ENCODE measurements at regions not wholly inside any gene's neighbourhood (a gene's known extent, or its start where the extent isn't known, plus 50 kb on each side); places are given as distances from the start of the nearest gene placed in this dataset.
"Not testable (repeated sequence)": the region's sequence is repeated elsewhere in the genome, so short reads cannot be mapped to it uniquely, and the experiment has no call there.

- H3K9ac ChIP-seq (ENCODE audit: low read length in 5 of 5); H3K4me1 ChIP-seq (ENCODE audit: control insufficient read depth in 5 of 5, insufficient read depth in 5 of 5, low read length in 5 of 5): not testable (repeated sequence)
- peak overlapping the region in 1 of 5 donors; percentile 46 for H3K4me3 ChIP-seq (ENCODE audit: low read depth in 1 of 5, low read length in 5 of 5)
These were observed 60.6 kb downstream of the GOLGA8T start for GRCh38 chr15:30195355-30196008.

GRCh38 chr15:30196009-30196375, 61.1 kb downstream of the GOLGA8T start:
- H3K36me3 ChIP-seq (ENCODE audit: control insufficient read depth in 5 of 5, insufficient read depth in 5 of 5, low read length in 5 of 5); H3K9ac ChIP-seq (ENCODE audit: low read length in 5 of 5); H3K4me1 ChIP-seq (ENCODE audit: control insufficient read depth in 5 of 5, insufficient read depth in 5 of 5, low read length in 5 of 5); H3K27me3 ChIP-seq (ENCODE audit: control insufficient read depth in 5 of 5, insufficient read depth in 4 of 5, low read length in 5 of 5); H3K9me3 ChIP-seq (ENCODE audit: control insufficient read depth in 5 of 5, low read length in 5 of 5); H3K27ac ChIP-seq (ENCODE audit: low read depth, low read length): not testable (repeated sequence)
- H3K4me3 ChIP-seq (ENCODE audit: low read depth in 1 of 5, low read length in 5 of 5) = peak overlapping the region in 1 of 5 donors; percentile 46

More at GRCh38 chr15:30195355-30196008, 60.6 kb downstream of the GOLGA8T start:
- H3K9me3 ChIP-seq (ENCODE audit: control insufficient read depth in 5 of 5, low read length in 5 of 5); H3K27ac ChIP-seq (ENCODE audit: low read depth, low read length); H3K36me3 ChIP-seq (ENCODE audit: control insufficient read depth in 5 of 5, insufficient read depth in 5 of 5, low read length in 5 of 5); H3K27me3 ChIP-seq (ENCODE audit: control insufficient read depth in 5 of 5, insufficient read depth in 4 of 5, low read length in 5 of 5): not testable (repeated sequence)

GRCh38 chr15:30196769-30197168, 61.9 kb downstream of the GOLGA8T start:
- not testable (repeated sequence) for H3K9ac ChIP-seq (ENCODE audit: low read length in 5 of 5); H3K27me3 ChIP-seq (ENCODE audit: control insufficient read depth in 5 of 5, insufficient read depth in 4 of 5, low read length in 5 of 5); H3K4me1 ChIP-seq (ENCODE audit: control insufficient read depth in 5 of 5, insufficient read depth in 5 of 5, low read length in 5 of 5); H3K36me3 ChIP-seq (ENCODE audit: control insufficient read depth in 5 of 5, insufficient read depth in 5 of 5, low read length in 5 of 5); H3K4me3 ChIP-seq (ENCODE audit: low read depth in 1 of 5, low read length in 5 of 5); H3K27ac ChIP-seq (ENCODE audit: low read depth, low read length); H3K9me3 ChIP-seq (ENCODE audit: control insufficient read depth in 5 of 5, low read length in 5 of 5)

- not testable (repeated sequence) for H3K4me1 ChIP-seq (ENCODE audit: control insufficient read depth in 5 of 5, insufficient read depth in 5 of 5, low read length in 5 of 5); H3K27ac ChIP-seq (ENCODE audit: low read depth, low read length); H3K9ac ChIP-seq (ENCODE audit: low read length in 5 of 5); H3K36me3 ChIP-seq (ENCODE audit: control insufficient read depth in 5 of 5, insufficient read depth in 5 of 5, low read length in 5 of 5); H3K27me3 ChIP-seq (ENCODE audit: control insufficient read depth in 5 of 5, insufficient read depth in 4 of 5, low read length in 5 of 5); H3K4me3 ChIP-seq (ENCODE audit: low read depth in 1 of 5, low read length in 5 of 5); H3K9me3 ChIP-seq (ENCODE audit: control insufficient read depth in 5 of 5, low read length in 5 of 5)
These were observed 66.7 kb downstream of the GOLGA8T start for GRCh38 chr15:30201517-30201916.

GRCh38 chr15:30213733-30214132, 78.9 kb downstream of the GOLGA8T start:
- not testable (repeated sequence) for H3K27ac ChIP-seq (ENCODE audit: low read depth, low read length); H3K9me3 ChIP-seq (ENCODE audit: control insufficient read depth in 5 of 5, low read length in 5 of 5); H3K36me3 ChIP-seq (ENCODE audit: control insufficient read depth in 5 of 5, insufficient read depth in 5 of 5, low read length in 5 of 5); H3K4me3 ChIP-seq (ENCODE audit: low read depth in 1 of 5, low read length in 5 of 5); H3K9ac ChIP-seq (ENCODE audit: low read length in 5 of 5); H3K4me1 ChIP-seq (ENCODE audit: control insufficient read depth in 5 of 5, insufficient read depth in 5 of 5, low read length in 5 of 5); H3K27me3 ChIP-seq (ENCODE audit: control insufficient read depth in 5 of 5, insufficient read depth in 4 of 5, low read length in 5 of 5)

GRCh38 chr15:30221803-30222202, 87.0 kb downstream of the GOLGA8T start:
- H3K27me3 ChIP-seq (ENCODE audit: control insufficient read depth in 5 of 5, insufficient read depth in 4 of 5, low read length in 5 of 5); H3K4me1 ChIP-seq (ENCODE audit: control insufficient read depth in 5 of 5, insufficient read depth in 5 of 5, low read length in 5 of 5); H3K36me3 ChIP-seq (ENCODE audit: control insufficient read depth in 5 of 5, insufficient read depth in 5 of 5, low read length in 5 of 5); H3K9ac ChIP-seq (ENCODE audit: low read length in 5 of 5); H3K27ac ChIP-seq (ENCODE audit: low read depth, low read length); H3K4me3 ChIP-seq (ENCODE audit: low read depth in 1 of 5, low read length in 5 of 5); H3K9me3 ChIP-seq (ENCODE audit: control insufficient read depth in 5 of 5, low read length in 5 of 5): not testable (repeated sequence)

GRCh38 chr15:30222798-30223591, 88.1 kb downstream of the GOLGA8T start:
- not testable (repeated sequence) for H3K9ac ChIP-seq (ENCODE audit: low read length in 5 of 5); H3K4me1 ChIP-seq (ENCODE audit: control insufficient read depth in 5 of 5, insufficient read depth in 5 of 5, low read length in 5 of 5); H3K27me3 ChIP-seq (ENCODE audit: control insufficient read depth in 5 of 5, insufficient read depth in 4 of 5, low read length in 5 of 5); H3K27ac ChIP-seq (ENCODE audit: low read depth, low read length); H3K9me3 ChIP-seq (ENCODE audit: control insufficient read depth in 5 of 5, low read length in 5 of 5); H3K36me3 ChIP-seq (ENCODE audit: control insufficient read depth in 5 of 5, insufficient read depth in 5 of 5, low read length in 5 of 5); H3K4me3 ChIP-seq (ENCODE audit: low read depth in 1 of 5, low read length in 5 of 5)

GRCh38 chr15:30225233-30225891, 90.5 kb downstream of the GOLGA8T start:
- H3K27me3 ChIP-seq (ENCODE audit: control insufficient read depth in 5 of 5, insufficient read depth in 4 of 5, low read length in 5 of 5); H3K4me1 ChIP-seq (ENCODE audit: control insufficient read depth in 5 of 5, insufficient read depth in 5 of 5, low read length in 5 of 5); H3K36me3 ChIP-seq (ENCODE audit: control insufficient read depth in 5 of 5, insufficient read depth in 5 of 5, low read length in 5 of 5); H3K4me3 ChIP-seq (ENCODE audit: low read depth in 1 of 5, low read length in 5 of 5); H3K9ac ChIP-seq (ENCODE audit: low read length in 5 of 5); H3K27ac ChIP-seq (ENCODE audit: low read depth, low read length); H3K9me3 ChIP-seq (ENCODE audit: control insufficient read depth in 5 of 5, low read length in 5 of 5): not testable (repeated sequence)

- not testable (repeated sequence) for H3K4me3 ChIP-seq (ENCODE audit: low read depth in 1 of 5, low read length in 5 of 5); H3K4me1 ChIP-seq (ENCODE audit: control insufficient read depth in 5 of 5, insufficient read depth in 5 of 5, low read length in 5 of 5); H3K36me3 ChIP-seq (ENCODE audit: control insufficient read depth in 5 of 5, insufficient read depth in 5 of 5, low read length in 5 of 5); H3K27ac ChIP-seq (ENCODE audit: low read depth, low read length); H3K27me3 ChIP-seq (ENCODE audit: control insufficient read depth in 5 of 5, insufficient read depth in 4 of 5, low read length in 5 of 5); H3K9ac ChIP-seq (ENCODE audit: low read length in 5 of 5); H3K9me3 ChIP-seq (ENCODE audit: control insufficient read depth in 5 of 5, low read length in 5 of 5)
These were observed 126.7 kb downstream of the GOLGA8T start for GRCh38 chr15:30261432-30262141.

GRCh38 chr15:30262142-30262460, 127.2 kb downstream of the GOLGA8T start:
- H3K9ac ChIP-seq (ENCODE audit: low read length in 5 of 5); H3K9me3 ChIP-seq (ENCODE audit: control insufficient read depth in 5 of 5, low read length in 5 of 5); H3K27me3 ChIP-seq (ENCODE audit: control insufficient read depth in 5 of 5, insufficient read depth in 4 of 5, low read length in 5 of 5); H3K4me3 ChIP-seq (ENCODE audit: low read depth in 1 of 5, low read length in 5 of 5); H3K27ac ChIP-seq (ENCODE audit: low read depth, low read length); H3K4me1 ChIP-seq (ENCODE audit: control insufficient read depth in 5 of 5, insufficient read depth in 5 of 5, low read length in 5 of 5); H3K36me3 ChIP-seq (ENCODE audit: control insufficient read depth in 5 of 5, insufficient read depth in 5 of 5, low read length in 5 of 5): not testable (repeated sequence)

All from subcutaneous abdominal adipose tissue (tissue), 5 donors.